Left lung (tissue), 4 donors: ENCODE measurements at regions not wholly inside any gene's neighbourhood (a gene's known extent, or its start where the extent isn't known, plus 50 kb on each side); places are given as distances from the start of the nearest gene placed in this dataset.

Source experiments
- ATAC-seq: fragments of 200-7000 bp; cut with Tn5 transposase; one replicate; pipeline ENCODE4 v1.9.1; 2020; ENCODE audit warnings: moderate library complexity
- DNase-seq, 4 donors: peaks; one replicate each; pipeline ENCODE4 v3.0.0-alpha.2; 2013 to 2020
- H3K27ac ChIP-seq, 2 donors: fragments of 200-600 bp; sonication (generic) in 1 of 2; one replicate each; pipeline versions ENCODE4 v1.5.0 to v1.8.0; 2020 to 2021
- H3K27me3 ChIP-seq, 2 donors: fragments of 200-600 bp; sonication (generic) in 1 of 2; one replicate each; pipeline versions ENCODE4 v1.5.0 to v1.8.0; 2020 to 2021
- H3K36me3 ChIP-seq, 2 donors: fragments of 200-600 bp; sonication (generic) in 1 of 2; one replicate each; pipeline versions ENCODE4 v1.5.0 to v1.8.0; 2020 to 2021
- H3K4me1 ChIP-seq, 2 donors: fragments of 200-600 bp; one replicate each; pipeline ENCODE4 v1.8.0; 2021
- H3K4me3 ChIP-seq, 2 donors: fragments of 200-600 bp; sonication (generic) in 1 of 2; one replicate each; pipeline versions ENCODE4 v1.5.0 to v1.8.0; 2020 to 2021; ENCODE audit warnings: mild to moderate bottlenecking in 1 of 2
- H3K9me3 ChIP-seq, 2 donors: fragments of 200-600 bp; sonication (generic) in 1 of 2; one replicate each; pipeline versions ENCODE4 v1.5.0 to v1.8.0; 2020 to 2021
- intact Hi-C, 2 donors: fragments of 100-400 bp; cut with DNase I; formaldehyde crosslinking; loops; one replicate each; pipeline versions ENCODE4 v1.11.2 to v1.14.2; 2022
- TF ChIP-seq, protein P1 (sequence below), 2 donors: fragments of 200-600 bp; sonication (generic) in 1 of 2; IDR thresholded peaks; one replicate each; pipeline versions ENCODE4 v1.5.0 to v1.8.0; 2021; ENCODE audit warnings: antibody characterized with exemption in 2 of 2
- donor health status: DM: no; HTN: yes; CAD: no.
- donor health status: DM: no; HTN: no; CAD: no.

DNA sequence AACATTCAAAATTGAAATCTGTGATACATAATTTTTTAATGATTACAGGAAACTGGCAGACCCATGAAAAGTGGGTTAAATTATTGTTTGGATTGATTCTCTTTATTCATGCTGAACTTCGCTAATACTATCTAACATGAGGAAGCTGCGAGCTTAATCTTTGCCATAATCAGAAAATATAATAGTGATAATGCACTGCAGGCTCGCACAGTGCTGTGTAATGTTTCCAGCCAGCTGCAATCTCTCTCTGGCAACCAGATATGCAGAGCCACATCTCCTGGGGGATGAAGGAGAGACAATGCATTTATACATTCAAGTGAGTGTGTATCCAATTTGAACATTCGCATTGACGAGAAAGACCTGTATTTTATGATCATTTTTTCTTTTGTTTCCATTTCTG lies 669.7 kb upstream of the RGMB start:
- no peak for ATAC-seq
- Histone ChIP-seq H3K4me3 (no peak overlapping the region), H3K36me3 (no peaks in the 10 kb centered on the region), H3K9me3 (no peaks in the 10 kb centered on the region), H3K27ac (no peak overlapping the region), H3K27me3 (no peaks in the 10 kb centered on the region), H3K4me1 (no peaks in the 10 kb centered on the region)
- intact Hi-C loops = no loop called here
- TF ChIP-seq, protein P1, sequence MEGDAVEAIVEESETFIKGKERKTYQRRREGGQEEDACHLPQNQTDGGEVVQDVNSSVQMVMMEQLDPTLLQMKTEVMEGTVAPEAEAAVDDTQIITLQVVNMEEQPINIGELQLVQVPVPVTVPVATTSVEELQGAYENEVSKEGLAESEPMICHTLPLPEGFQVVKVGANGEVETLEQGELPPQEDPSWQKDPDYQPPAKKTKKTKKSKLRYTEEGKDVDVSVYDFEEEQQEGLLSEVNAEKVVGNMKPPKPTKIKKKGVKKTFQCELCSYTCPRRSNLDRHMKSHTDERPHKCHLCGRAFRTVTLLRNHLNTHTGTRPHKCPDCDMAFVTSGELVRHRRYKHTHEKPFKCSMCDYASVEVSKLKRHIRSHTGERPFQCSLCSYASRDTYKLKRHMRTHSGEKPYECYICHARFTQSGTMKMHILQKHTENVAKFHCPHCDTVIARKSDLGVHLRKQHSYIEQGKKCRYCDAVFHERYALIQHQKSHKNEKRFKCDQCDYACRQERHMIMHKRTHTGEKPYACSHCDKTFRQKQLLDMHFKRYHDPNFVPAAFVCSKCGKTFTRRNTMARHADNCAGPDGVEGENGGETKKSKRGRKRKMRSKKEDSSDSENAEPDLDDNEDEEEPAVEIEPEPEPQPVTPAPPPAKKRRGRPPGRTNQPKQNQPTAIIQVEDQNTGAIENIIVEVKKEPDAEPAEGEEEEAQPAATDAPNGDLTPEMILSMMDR (IDR thresholded peaks at IDR 0.05) = no peak
- no peak for DNase-seq

DNA sequence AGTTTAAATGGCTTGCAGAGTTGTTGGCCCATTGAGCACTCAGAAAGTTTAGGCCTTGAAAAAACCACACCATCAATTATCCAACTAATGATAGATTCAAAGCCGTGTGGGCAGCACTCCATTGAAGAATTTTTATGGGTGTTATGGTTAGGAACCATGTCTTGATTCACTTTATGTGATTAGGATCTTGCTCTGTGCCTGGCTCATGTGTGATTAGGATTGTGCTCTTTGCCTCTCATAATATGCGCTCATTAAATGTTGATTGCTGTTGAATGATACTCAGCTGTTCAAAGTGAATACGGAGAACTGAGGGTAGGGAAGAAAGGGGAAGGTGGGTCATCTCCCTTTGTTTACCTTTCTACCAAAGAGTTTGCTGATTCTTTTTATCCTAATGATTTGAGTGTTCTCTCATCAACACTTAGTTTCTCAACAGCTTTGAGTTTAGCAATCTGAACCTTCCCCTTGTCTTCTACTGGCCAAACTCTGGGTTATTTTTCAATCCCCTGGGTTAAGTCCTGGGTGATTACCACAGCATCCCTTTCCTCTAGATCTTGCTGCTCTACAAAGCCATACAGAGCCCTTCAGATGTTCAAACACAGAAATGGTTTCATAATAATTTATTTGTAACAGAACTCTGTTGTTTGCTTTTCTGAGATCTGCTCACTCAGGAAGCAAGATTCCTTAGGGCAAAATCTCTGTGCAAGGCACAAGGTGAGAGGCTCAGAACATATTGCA lies 668.8 kb upstream of the RGMB start:
- Histone ChIP-seq H3K27me3 (no peaks in the 10 kb centered on the region), H3K36me3 (no peaks in the 10 kb centered on the region), H3K4me3 (no peak overlapping the region), H3K4me1 (no peaks in the 10 kb centered on the region), H3K27ac (no peak overlapping the region), H3K9me3 (no peaks in the 10 kb centered on the region)
- TF ChIP-seq, protein P1 (IDR thresholded peaks at IDR 0.05) = no peak
- intact Hi-C loops = no loop called here
- ATAC-seq (peak; percentile 33), DNase-seq (no peak)

DNA sequence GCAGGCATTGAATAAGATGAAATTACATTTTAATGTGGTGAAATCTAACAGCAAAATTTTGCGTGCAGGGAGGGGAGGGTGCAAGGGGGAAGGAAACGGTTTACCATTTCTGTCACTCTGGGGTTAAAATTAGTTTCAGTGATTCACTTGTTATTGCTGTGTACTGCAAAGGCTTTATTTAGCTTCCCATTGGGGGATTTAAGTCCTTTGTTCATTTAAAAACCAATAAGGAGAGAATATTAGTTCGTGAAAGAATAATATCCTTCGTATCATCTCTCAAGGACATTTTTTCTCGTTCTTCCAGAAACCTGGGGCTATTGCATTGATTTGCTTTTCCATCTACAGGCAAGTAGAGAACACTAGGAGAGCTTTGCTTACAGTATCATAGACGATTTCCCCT lies 667.8 kb upstream of the RGMB start:
- no peak for DNase-seq
- H3K27ac ChIP-seq = no peak overlapping the region
- intact Hi-C loops = no loop called here
- TF ChIP-seq, protein P1 (IDR thresholded peaks at IDR 0.05) = no peak
- no peak overlapping the region for H3K4me3 ChIP-seq
- no peaks in the 10 kb centered on the region for H3K9me3 ChIP-seq
- no peaks in the 10 kb centered on the region for H3K36me3 ChIP-seq
- ATAC-seq = no peak
- H3K27me3 ChIP-seq = no peaks in the 10 kb centered on the region
- no peaks in the 10 kb centered on the region for H3K4me1 ChIP-seq

DNA sequence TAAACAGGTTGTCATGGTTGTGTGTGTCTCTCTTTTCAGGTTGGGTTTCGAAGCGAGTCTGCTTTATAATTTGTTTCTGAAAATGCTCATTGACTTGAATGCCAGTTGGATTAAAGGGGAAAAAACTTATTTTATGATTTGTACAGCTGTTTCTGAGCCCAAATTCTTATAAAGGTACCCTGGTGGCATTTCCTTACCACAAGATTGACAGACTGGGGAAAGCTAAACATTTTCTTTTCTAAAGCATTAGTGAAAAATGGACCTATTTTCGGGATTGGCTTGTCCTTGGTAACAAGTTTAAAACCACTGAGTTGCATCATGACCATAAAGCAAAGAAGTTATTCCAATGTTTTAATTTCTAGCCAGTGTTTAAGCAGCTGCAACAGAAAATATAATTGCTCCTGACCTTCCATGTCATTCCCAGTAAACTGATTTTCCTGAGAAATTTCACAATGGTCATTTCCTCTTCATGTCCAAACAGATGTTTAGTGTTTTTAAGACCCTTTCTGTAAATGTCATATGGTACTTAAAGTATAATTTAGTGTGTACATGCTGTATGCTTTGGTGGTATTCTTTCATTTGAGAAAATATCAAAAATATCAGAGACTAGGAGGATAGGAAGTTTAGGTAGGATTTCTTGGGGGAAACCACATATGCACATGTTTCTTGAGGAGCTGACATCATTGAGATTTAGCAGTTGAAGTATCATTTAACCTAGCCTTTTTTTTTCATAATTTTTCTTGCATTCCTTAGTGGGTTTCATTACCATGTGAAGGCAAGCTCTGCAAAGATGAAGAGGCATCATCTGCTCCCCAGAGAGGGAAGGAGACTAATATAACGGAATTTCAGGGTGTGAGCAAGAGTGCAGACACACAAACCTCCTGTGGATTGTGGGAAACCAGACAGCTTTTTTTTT lies 667.1 kb upstream of the RGMB start:
- Histone ChIP-seq H3K4me1 (no peaks in the 10 kb centered on the region), H3K9me3 (no peaks in the 10 kb centered on the region), H3K36me3 (no peaks in the 10 kb centered on the region), H3K27ac (no peak overlapping the region), H3K27me3 (no peaks in the 10 kb centered on the region), H3K4me3 (no peak overlapping the region)
- DNase-seq = peak in 2 of 4 donors; percentile 38 to 52
- intact Hi-C loops = no loop called here
- TF ChIP-seq, protein P1 (IDR thresholded peaks at IDR 0.05) = no peak
- ATAC-seq = no peak

DNA sequence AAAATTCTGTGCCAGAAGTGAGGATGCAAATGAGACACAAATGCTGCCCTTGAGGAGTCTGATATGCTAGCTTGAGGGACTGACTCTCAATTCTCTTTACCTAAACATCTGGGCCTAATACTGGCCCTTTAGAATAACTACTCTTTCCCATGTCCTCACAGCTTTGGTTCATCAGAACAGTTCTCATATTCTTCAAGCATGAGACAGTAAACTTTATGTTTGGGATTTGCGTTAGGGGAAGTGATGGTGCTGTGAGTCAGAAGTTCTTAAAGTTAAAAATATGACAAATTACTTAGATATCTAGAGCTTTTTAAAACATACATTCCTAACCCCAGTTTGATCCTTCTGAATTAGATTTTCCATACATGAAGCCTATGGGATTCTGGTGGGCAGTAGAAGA lies 665.0 kb upstream of the RGMB start:
- no peak overlapping the region for H3K27ac ChIP-seq
- H3K4me3 ChIP-seq = no peak overlapping the region
- no peaks in the 10 kb centered on the region for H3K4me1 ChIP-seq
- DNase-seq (no peak), ATAC-seq (no peak)
- H3K9me3 ChIP-seq = no peaks in the 10 kb centered on the region
- no peaks in the 10 kb centered on the region for H3K36me3 ChIP-seq
- intact Hi-C loops = no loop called here
- no peaks in the 10 kb centered on the region for H3K27me3 ChIP-seq
- TF ChIP-seq, protein P1 (IDR thresholded peaks at IDR 0.05) = no peak
